ENCODE measurements at regions not wholly inside any gene's neighbourhood (a gene's known extent, or its start where the extent isn't known, plus 50 kb on each side); places are given as distances from the start of the nearest gene placed in this dataset.

DNA sequence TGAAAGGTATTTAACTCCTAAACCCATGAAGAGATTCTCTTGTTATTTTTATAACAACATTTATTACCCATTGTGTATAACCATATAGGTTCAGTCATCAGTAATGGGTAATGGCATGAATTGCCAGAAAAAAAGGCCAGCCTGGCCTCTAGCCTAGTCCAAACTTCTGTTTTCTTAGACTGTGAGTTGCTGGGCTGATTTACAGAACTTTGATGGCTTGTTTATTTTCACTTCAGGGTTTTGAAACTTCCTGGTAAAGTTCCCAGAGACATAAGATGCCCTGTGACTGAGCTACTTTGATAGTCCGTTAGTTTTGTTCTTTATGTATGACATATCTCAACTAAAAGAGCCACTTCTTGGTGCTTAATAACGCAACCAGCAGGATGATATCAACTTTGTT is 164.8 kb downstream of the METTL4 start:
- Histone ChIP-seq H3K27me3 (replicated peaks; ENCODE audit: insufficient read depth) (no peaks in the 10 kb centered on the region), H3K79me2 (ENCODE audit: insufficient read depth) (no peaks in the 10 kb centered on the region), H3K9me3 (ENCODE audit: low read depth) (no peaks in the 10 kb centered on the region), H3F3A (ENCODE audit: insufficient read depth) (peaks cover 25% of the 10 kb centered on the region), H3K36me3 (ENCODE audit: low read depth) (no peaks in the 10 kb centered on the region), H4K20me1 (ENCODE audit: insufficient read depth) (no peaks in the 10 kb centered on the region), H3K4me2 (ENCODE audit: unreplicated experiment) (peak overlapping the region; percentile 5), H3K27ac (no peak overlapping the region), H2AFZ (peak overlapping the region; percentile 36; the same call in 1 of the 2 replicates), H3K4me1 (ENCODE audit: insufficient read depth) (peaks cover 25% of the 10 kb centered on the region), H3K9me2 (ENCODE audit: insufficient read depth) (no peaks in the 10 kb centered on the region), H3K4me3 (no peak overlapping the region), H3K9ac (no peak overlapping the region)
- in situ Hi-C loops (cut with MboI) = loop anchor here (25.0 kb wide), 1 partner anchor 106 kb away; no protein-coding TSS in a partner anchor
- WGBS, 2 experiments (ENCODE audit: low coverage in 1 of 2, low lambda C conversion rate in 2 of 2, missing lambda C conversion rate in 2 of 2) = 38% methylated on average over 2 of the region's 2 CpGs
- TF ChIP-seq EZH2 (IDR thresholded peaks at IDR 0.05; ENCODE audit: insufficient read depth, poor library complexity, severe bottlenecking) = no peak
- no peak for TF ChIP-seq EZH2phosphoT487 (IDR thresholded peaks at IDR 0.05; ENCODE audit: insufficient read depth, low read depth)
- peak; percentile 33 for DNase-seq

- H3K27ac ChIP-seq = no peak overlapping the region
- H3K9ac ChIP-seq = no peak overlapping the region
- in situ Hi-C loops (cut with MboI) = loop anchor here (25.0 kb wide), 1 partner anchor 104 kb away; no protein-coding TSS in a partner anchor
- H2AFZ ChIP-seq = no peak overlapping the region
- no peak for DNase-seq
- no peaks in the 10 kb centered on the region for H3K9me3 ChIP-seq (ENCODE audit: low read depth)
- H3K27me3 ChIP-seq (replicated peaks; ENCODE audit: insufficient read depth) = no peaks in the 10 kb centered on the region
- no peak overlapping the region for H3K4me2 ChIP-seq (ENCODE audit: unreplicated experiment)
- 94 to 96% methylated on average over 1 of the region's 1 CpG for WGBS, 2 experiments (ENCODE audit: low coverage in 1 of 2, low lambda C conversion rate in 2 of 2, missing lambda C conversion rate in 2 of 2)
- H4K20me1 ChIP-seq (ENCODE audit: insufficient read depth) = no peaks in the 10 kb centered on the region
- H3K9me2 ChIP-seq (ENCODE audit: insufficient read depth) = no peaks in the 10 kb centered on the region
- H3K79me2 ChIP-seq (ENCODE audit: insufficient read depth) = no peaks in the 10 kb centered on the region
- peaks cover 24% of the 10 kb centered on the region for H3K4me1 ChIP-seq (ENCODE audit: insufficient read depth)
- no peak for TF ChIP-seq EZH2 (IDR thresholded peaks at IDR 0.05; ENCODE audit: insufficient read depth, poor library complexity, severe bottlenecking)
- no peak for TF ChIP-seq EZH2phosphoT487 (IDR thresholded peaks at IDR 0.05; ENCODE audit: insufficient read depth, low read depth)
- H3F3A ChIP-seq (ENCODE audit: insufficient read depth) = peaks cover 19% of the 10 kb centered on the region
- no peak overlapping the region for H3K4me3 ChIP-seq
- no peaks in the 10 kb centered on the region for H3K36me3 ChIP-seq (ENCODE audit: low read depth)
These were observed 163.3 kb downstream of the METTL4 start for GRCh38 chr18:2407961-2408360.

DNA sequence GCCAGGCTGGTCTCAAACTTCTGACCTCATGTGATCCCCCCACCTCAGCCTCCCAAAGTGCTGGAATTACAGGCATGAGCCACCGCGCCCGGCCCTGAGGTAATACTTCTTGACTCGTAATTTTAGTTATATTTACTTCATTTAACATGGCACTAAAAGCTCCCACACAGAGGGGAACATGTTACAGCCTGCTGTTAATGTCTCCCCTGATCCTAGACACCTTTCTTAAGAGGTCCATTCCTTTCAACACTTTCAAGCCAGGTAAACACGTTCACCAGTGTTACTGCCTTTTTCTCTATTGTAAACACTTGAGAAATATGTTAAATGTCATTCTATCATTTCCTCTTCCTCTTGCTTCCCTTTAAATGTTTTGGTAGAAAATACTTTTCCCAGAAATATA is 161.4 kb downstream of the METTL4 start:
- no peaks in the 10 kb centered on the region for H4K20me1 ChIP-seq (ENCODE audit: insufficient read depth)
- no peaks in the 10 kb centered on the region for H3K79me2 ChIP-seq (ENCODE audit: insufficient read depth)
- WGBS, 2 experiments (ENCODE audit: low coverage in 1 of 2, low lambda C conversion rate in 2 of 2, missing lambda C conversion rate in 2 of 2) = 74 to 75% methylated on average over 5 of the region's 5 CpGs
- H3K9me2 ChIP-seq (ENCODE audit: insufficient read depth) = no peaks in the 10 kb centered on the region
- no peaks in the 10 kb centered on the region for H3K27me3 ChIP-seq (replicated peaks; ENCODE audit: insufficient read depth)
- H3K4me2 ChIP-seq (ENCODE audit: unreplicated experiment) = no peak overlapping the region
- no peak overlapping the region for H3K27ac ChIP-seq
- peaks cover 24% of the 10 kb centered on the region for H3K4me1 ChIP-seq (ENCODE audit: insufficient read depth)
- H3K4me3 ChIP-seq = no peak overlapping the region
- no peaks in the 10 kb centered on the region for H3K36me3 ChIP-seq (ENCODE audit: low read depth)
- TF ChIP-seq EZH2phosphoT487 (IDR thresholded peaks at IDR 0.05; ENCODE audit: insufficient read depth, low read depth) (no peak), EZH2 (IDR thresholded peaks at IDR 0.05; ENCODE audit: insufficient read depth, poor library complexity, severe bottlenecking) (no peak)
- in situ Hi-C loops (cut with MboI) = loop anchor here (25.0 kb wide), 1 partner anchor 102 kb away; no protein-coding TSS in a partner anchor
- no peak overlapping the region for H3K9ac ChIP-seq
- H3K9me3 ChIP-seq (ENCODE audit: low read depth) = no peaks in the 10 kb centered on the region
- H3F3A ChIP-seq (ENCODE audit: insufficient read depth) = peaks cover 19% of the 10 kb centered on the region
- DNase-seq = no peak
- no peak overlapping the region for H2AFZ ChIP-seq

DNA sequence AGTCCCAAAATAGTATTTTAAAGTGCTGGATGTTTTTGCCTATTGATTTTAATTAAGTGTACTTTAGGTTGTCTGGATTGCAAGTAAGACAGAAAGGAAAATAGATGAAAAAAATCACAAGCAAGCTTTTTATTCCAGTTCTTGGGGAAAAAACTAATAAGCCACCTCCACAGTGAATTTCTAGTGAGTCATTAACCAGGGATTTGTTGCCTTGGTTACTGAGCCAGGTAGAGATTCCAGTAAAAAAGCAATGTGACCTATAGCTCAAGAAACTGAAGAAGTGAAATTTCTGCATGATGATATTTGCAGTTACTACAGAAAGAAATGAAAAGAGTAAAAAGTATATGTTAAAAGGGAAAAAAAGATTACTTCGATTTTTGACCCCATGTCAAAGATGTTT is 160.6 kb downstream of the METTL4 start:
- Histone ChIP-seq H3K36me3 (ENCODE audit: low read depth) (no peaks in the 10 kb centered on the region), H2AFZ (no peak overlapping the region), H4K20me1 (ENCODE audit: insufficient read depth) (no peaks in the 10 kb centered on the region), H3K27ac (peak overlapping the region; percentile 13; the same call in 1 of the 2 replicates), H3K4me1 (ENCODE audit: insufficient read depth) (peaks cover 24% of the 10 kb centered on the region), H3K27me3 (replicated peaks; ENCODE audit: insufficient read depth) (no peaks in the 10 kb centered on the region), H3K9me2 (ENCODE audit: insufficient read depth) (no peaks in the 10 kb centered on the region), H3K4me3 (no peak overlapping the region), H3F3A (ENCODE audit: insufficient read depth) (peaks cover 19% of the 10 kb centered on the region), H3K9me3 (ENCODE audit: low read depth) (no peaks in the 10 kb centered on the region), H3K9ac (no peak overlapping the region), H3K79me2 (ENCODE audit: insufficient read depth) (no peaks in the 10 kb centered on the region), H3K4me2 (ENCODE audit: unreplicated experiment) (peak overlapping the region; percentile 22)
- TF ChIP-seq EZH2phosphoT487 (IDR thresholded peaks at IDR 0.05; ENCODE audit: insufficient read depth, low read depth) = no peak
- no peak for TF ChIP-seq EZH2 (IDR thresholded peaks at IDR 0.05; ENCODE audit: insufficient read depth, poor library complexity, severe bottlenecking)
- 83 to 89% methylated on average over 1 of the region's 1 CpG for WGBS, 2 experiments (ENCODE audit: low coverage in 1 of 2, low lambda C conversion rate in 2 of 2, missing lambda C conversion rate in 2 of 2)
- no peak for DNase-seq
- in situ Hi-C loops (cut with MboI) = loop anchor here (25.0 kb wide), 1 partner anchor 102 kb away; no protein-coding TSS in a partner anchor
